Tibial artery (tissue), 4 donors: ENCODE measurements at regions not wholly inside any gene's neighbourhood (a gene's known extent, or its start where the extent isn't known, plus 50 kb on each side); places are given as distances from the start of the nearest gene placed in this dataset.
"Not testable (repeated sequence)": the region's sequence is repeated elsewhere in the genome, so short reads cannot be mapped to it uniquely, and the experiment has no call there.

ENCODE experiments used
- DNase-seq, 2 donors: peaks; one replicate each; pipeline ENCODE4 v3.0.0-alpha.2; 2019
- H3K27ac ChIP-seq, 2 donors: fragments of 200-600 bp; sonication (generic) in 1 of 2; 1 replicate in 1 of 2; 2 replicates in 1 of 2; pipeline ENCODE4 v1.5.1; 2018 to 2019; ENCODE audit warnings: mild to moderate bottlenecking in 1 of 2
- H3K27me3 ChIP-seq, 2 donors: fragments of 200-600 bp; sonication (generic) in 1 of 2; one replicate each; pipeline versions ENCODE4 v1.5.1 to v1.6.0; 2016 to 2019
- H3K36me3 ChIP-seq, 3 donors: fragments of 200-600 bp; sonication (generic) in 2 of 3; one replicate each; pipeline ENCODE4 v1.5.1; 2016 to 2019; ENCODE audit warnings: mild to moderate bottlenecking in 2 of 3
- H3K4me1 ChIP-seq, 4 donors: fragments of 200-600 bp; sonication (generic) in 2 of 4; 1 replicate in 3 of 4; 2 replicates in 1 of 4; pipeline ENCODE4 v1.5.1; 2016 to 2019
- H3K4me3 ChIP-seq, 2 donors: fragments of 200-600 bp; sonication (generic) in 1 of 2; 1 replicate in 1 of 2; 2 replicates in 1 of 2; pipeline ENCODE4 v1.5.1; 2018 to 2019; ENCODE audit warnings: mild to moderate bottlenecking in 2 of 2
- H3K9me3 ChIP-seq, 3 donors: fragments of 200-600 bp; sonication (generic) in 1 of 3; one replicate each; pipeline ENCODE4 v1.5.1; 2016 to 2019
- intact Hi-C: fragments of 100-400 bp; cut with DNase I; formaldehyde crosslinking; loops from one replicate; pipeline ENCODE4 v1.15.0; 2023; ENCODE audit warnings: low total_unique reads
- TF ChIP-seq, protein P1 (sequence below), 2 experiments: fragments of 200-600 bp in 1 of 2; fragments of 450-650 bp in 1 of 2; IDR thresholded peaks; one replicate each; pipeline ENCODE4 v1.5.1; 2017 to 2019; ENCODE audit warnings: antibody characterized with exemption in 2 of 2, mild to moderate bottlenecking in 1 of 2, moderate library complexity in 1 of 2

DNA sequence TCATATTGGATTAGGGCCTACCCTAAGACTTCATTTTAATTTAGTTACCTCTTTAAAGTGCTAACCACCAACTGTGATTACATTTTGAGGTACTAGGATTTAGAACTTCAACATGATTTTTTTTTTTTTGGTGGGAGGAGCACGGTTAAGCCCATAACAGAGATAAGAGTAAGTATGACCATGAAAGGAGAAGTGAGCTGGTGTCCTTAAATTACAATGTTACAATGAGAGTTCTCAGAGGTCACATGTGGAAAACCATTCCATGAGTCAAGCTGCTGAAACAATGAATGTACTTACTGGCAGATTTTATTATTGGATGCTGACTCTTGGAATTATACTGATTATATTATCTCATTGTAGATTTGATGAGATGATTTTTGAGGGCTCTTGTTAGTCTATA, 779.3 kb upstream of the CITED2 start:
- no peak overlapping the region for H3K4me3 ChIP-seq
- TF ChIP-seq, protein P1, sequence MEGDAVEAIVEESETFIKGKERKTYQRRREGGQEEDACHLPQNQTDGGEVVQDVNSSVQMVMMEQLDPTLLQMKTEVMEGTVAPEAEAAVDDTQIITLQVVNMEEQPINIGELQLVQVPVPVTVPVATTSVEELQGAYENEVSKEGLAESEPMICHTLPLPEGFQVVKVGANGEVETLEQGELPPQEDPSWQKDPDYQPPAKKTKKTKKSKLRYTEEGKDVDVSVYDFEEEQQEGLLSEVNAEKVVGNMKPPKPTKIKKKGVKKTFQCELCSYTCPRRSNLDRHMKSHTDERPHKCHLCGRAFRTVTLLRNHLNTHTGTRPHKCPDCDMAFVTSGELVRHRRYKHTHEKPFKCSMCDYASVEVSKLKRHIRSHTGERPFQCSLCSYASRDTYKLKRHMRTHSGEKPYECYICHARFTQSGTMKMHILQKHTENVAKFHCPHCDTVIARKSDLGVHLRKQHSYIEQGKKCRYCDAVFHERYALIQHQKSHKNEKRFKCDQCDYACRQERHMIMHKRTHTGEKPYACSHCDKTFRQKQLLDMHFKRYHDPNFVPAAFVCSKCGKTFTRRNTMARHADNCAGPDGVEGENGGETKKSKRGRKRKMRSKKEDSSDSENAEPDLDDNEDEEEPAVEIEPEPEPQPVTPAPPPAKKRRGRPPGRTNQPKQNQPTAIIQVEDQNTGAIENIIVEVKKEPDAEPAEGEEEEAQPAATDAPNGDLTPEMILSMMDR (IDR thresholded peaks at IDR 0.05): no peak
- no peaks in the 10 kb centered on the region for H3K36me3 ChIP-seq
- no peak overlapping the region for H3K27ac ChIP-seq
- no peak for DNase-seq
- no peaks in the 10 kb centered on the region for H3K4me1 ChIP-seq
- H3K27me3 ChIP-seq: no peaks in the 10 kb centered on the region
- intact Hi-C loops: no loop called here
- no peaks in the 10 kb centered on the region for H3K9me3 ChIP-seq

DNA sequence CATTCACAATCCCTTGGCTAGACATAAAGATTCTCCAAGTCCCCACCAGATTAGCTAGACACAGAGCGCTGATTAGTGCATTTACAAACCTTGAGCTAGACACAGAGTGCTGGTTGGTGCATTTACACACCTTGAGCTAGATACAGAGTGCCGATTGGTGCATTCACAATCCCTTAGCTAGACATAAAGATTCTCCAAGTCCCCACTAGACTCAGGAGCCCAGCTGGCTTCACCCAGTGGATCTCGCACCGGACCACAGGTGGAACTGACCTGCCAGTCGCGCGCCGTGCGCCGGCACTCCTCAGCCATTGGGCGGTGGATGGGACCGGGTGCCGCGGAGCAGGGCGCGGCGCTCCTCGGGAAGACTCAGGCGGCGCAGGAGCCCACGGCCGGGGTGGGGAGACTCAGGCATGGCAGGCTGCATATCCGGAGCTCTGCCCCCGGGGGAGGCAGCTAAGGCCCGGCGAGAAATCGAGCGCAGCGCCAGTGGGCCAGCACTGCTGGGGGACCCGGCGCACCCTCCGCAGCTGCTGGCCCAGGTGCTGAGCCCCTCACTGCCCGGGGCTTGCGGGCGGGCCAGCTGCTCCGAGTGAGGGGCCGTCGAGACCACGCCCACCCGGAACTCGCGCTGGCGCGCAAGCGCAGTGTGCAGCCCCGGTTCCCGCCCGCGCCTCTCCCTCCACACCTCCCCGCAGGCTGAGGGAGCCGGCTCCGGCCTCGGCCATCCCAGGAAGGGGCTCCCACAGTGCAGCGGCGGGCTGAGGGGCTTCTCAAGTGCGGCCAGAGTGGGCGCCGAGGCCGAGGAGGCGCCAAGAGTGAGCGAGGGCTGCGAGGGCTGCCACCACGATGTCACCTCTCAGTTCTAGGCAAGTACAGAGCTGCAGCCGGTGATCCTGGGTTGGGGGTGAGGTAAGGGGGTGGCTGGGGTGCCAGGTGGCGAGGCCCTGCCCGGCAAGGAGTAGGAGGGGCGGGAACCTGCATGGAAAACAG, 773.7 kb upstream of the CITED2 start:
- H3K9me3 ChIP-seq, H3K27me3 ChIP-seq, H3K4me3 ChIP-seq, intact Hi-C loops, H3K4me1 ChIP-seq, H3K36me3 ChIP-seq, H3K27ac ChIP-seq: not testable (repeated sequence)
- peak in 1 of 2 donors; percentile 55 for DNase-seq

DNA sequence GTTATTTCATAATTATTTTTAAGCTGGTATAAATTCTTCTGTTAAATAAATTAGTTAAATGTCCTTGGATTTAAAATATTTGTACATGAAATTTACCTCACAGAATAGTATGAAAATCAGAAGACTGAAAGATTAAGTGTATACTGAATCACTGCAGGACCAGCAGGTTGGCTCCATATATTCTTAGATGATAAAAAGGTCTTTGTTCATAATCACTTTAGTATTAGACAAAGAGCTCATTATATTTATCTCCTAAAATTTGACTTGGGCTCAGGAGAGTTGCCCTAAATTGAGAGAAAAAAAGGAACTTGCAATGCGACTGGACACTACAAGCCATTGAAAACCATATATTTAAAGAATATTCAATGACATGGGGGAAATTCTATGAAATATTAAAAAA, 766.4 kb upstream of the CITED2 start:
- Histone ChIP-seq H3K4me1 (no peaks in the 10 kb centered on the region), H3K27me3 (no peaks in the 10 kb centered on the region), H3K9me3 (no peaks in the 10 kb centered on the region), H3K36me3 (no peaks in the 10 kb centered on the region), H3K4me3 (no peak overlapping the region), H3K27ac (no peak overlapping the region)
- no peak for DNase-seq
- intact Hi-C loops: no loop called here
- TF ChIP-seq, protein P1 (IDR thresholded peaks at IDR 0.05): no peak

DNA sequence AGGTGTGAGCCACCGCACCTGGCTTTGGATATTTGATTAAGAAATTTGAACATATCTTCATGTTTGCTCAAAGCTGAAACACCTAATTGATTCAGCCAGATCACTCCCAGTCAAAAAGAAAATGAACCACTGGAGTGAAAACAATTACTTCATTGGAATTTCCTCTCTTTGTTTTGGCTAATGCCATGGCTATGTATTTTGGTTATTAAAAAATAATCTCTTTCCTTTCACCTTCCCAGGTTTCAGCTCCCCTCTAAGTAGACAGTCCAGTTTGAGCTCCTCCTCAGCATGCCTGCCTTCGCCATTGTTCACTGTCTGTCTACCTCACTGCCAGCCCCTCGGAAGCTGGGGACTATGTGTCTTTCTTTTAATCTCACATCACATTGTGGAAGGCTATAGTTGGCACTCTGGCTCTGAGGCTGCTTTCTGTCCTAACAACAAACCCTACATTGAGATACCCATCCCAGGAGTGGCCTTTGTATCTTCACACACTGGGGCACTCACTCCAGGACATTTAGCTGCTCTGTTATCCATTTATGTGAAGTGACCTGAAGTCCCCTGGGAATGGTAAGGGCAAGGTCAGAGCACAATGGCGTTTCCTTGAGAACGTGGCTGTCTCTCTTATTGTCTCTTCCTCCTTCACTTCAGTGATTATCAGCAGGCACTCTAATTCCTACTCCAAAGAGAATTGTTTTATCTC, 764.0 kb upstream of the CITED2 start:
- Histone ChIP-seq H3K4me3 (no peak overlapping the region), H3K9me3 (peaks cover 0 to 8% (median 4%) of the 10 kb centered on the region in 3 donors), H3K27ac (no peak overlapping the region), H3K36me3 (no peaks in the 10 kb centered on the region), H3K4me1 (no peaks in the 10 kb centered on the region), H3K27me3 (no peaks in the 10 kb centered on the region)
- no peak for DNase-seq
- intact Hi-C loops: no loop called here
- TF ChIP-seq, protein P1 (IDR thresholded peaks at IDR 0.05): no peak

DNA sequence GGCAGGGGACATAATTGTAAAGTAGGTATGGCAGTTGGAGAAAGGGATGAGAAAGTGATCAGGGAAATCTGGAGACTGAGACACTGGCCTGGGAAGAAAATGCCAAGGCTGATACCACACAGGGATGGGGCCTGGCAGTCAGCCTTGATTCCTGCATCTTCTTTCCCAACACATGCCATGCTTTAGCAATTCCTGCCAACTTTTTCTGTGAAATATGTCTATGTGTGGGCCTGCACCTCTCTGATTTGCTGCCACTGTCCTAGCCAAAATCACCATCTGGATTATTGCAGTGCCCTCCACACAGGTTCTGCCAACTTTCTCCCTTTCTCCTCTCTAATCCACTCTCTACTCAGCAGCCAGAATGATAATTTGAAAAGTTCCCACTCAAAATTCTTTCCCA, 759.8 kb upstream of the CITED2 start:
- intact Hi-C loops: no loop called here
- TF ChIP-seq, protein P1 (IDR thresholded peaks at IDR 0.05): no peak
- peaks cover 0 to 4% (median 0%) of the 10 kb centered on the region in 3 donors for H3K36me3 ChIP-seq
- no peaks in the 10 kb centered on the region for H3K27me3 ChIP-seq
- DNase-seq: no peak
- H3K4me1 ChIP-seq: no peaks in the 10 kb centered on the region
- H3K27ac ChIP-seq: no peak overlapping the region
- H3K9me3 ChIP-seq: peaks cover 0 to 18% (median 7%) of the 10 kb centered on the region in 3 donors
- no peak overlapping the region for H3K4me3 ChIP-seq

DNA sequence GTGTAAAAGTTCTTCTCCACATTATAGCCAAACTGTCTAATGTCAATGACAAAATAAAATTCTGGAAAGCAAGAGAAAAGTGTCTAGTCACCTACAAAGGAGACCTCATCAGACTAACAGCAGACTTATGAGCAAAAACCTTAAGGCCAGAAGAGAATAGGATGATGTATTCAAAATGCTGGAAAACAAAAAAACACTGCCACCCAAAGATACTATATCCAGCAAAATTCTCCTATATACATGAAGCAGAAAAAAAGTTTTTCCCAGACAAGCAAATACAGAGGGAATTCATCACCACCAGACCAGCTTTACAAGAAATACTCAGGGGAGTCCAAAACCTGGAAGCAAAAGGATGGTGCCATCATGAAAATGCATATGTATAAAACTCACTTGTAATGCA, 755.6 kb upstream of the CITED2 start:
- Histone ChIP-seq H3K27me3 (no peaks in the 10 kb centered on the region), H3K4me1 (no peaks in the 10 kb centered on the region), H3K4me3 (no peak overlapping the region), H3K9me3 (peaks cover 0 to 23% (median 7%) of the 10 kb centered on the region in 3 donors), H3K27ac (no peak overlapping the region), H3K36me3 (peaks cover 0 to 4% (median 0%) of the 10 kb centered on the region in 3 donors)
- intact Hi-C loops: no loop called here
- no peak for DNase-seq
- TF ChIP-seq, protein P1 (IDR thresholded peaks at IDR 0.05): no peak
